ENCODE measurements at regions not wholly inside any gene's neighbourhood (a gene's known extent, or its start where the extent isn't known, plus 50 kb on each side); places are given as distances from the start of the nearest gene placed in this dataset.
"Not testable (repeated sequence)": the region's sequence is repeated elsewhere in the genome, so short reads cannot be mapped to it uniquely, and the experiment has no call there.

- no peak for DNase-seq
These were observed 168.2 kb upstream of the NLGN4Y start for GRCh38 chrY:14356154-14356553.

- no peak for DNase-seq
These were observed 163.4 kb upstream of the NLGN4Y start for GRCh38 chrY:14360748-14361500.

GRCh38 chrY:14373608-14374007, 150.7 kb upstream of the NLGN4Y start:
- DNase-seq: no peak

- DNase-seq: no peak
These were observed 146.1 kb upstream of the NLGN4Y start for GRCh38 chrY:14378217-14378616.

DNA sequence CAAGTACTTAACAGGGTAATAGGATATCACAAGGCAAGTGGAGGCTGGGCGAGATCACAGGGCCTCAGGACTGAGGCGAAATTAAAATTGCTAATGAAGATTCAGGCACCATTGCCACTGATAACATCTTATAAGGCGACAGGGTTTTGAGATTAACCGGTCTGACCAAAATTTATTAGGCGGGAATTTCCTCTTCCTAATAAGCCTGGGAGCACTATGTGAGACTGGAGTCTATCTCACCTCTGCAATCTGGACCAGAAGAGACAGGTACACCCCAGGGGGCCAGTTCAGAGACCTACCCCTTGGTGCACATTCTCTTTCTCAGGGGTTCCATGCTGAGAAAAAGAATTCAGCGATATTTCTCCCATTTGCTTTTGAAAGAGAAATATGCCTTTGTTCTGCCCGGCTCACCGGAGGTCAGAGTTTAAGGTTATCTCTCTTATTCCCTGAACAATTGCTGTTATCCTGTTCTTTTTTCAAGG, 113.7 kb upstream of the NLGN4Y start:
- not testable (repeated sequence) for DNase-seq

DNA sequence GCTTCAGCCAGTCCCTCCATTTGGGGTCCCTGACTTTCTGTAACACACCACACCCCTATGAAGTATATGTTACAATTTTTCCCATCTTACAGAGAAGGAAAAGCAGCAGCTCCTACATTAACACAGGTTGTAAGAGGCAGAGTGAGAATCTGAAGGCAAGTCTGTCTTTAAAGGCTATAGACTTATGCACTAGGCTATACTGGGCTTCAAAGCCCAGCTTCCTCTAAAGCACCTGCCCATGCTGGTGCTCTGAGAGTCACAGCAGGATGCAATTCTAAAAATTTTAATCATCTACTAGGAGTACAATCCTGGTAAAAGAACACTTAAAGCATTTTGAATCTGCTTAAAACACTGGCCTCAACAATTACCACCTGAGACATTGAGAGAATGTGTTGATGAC, 113.0 kb upstream of the NLGN4Y start:
- DNase-seq: no peak

- no peak for DNase-seq
These were observed 87.8 kb upstream of the NLGN4Y start for GRCh38 chrY:14436546-14436945.

- no peak for DNase-seq
These were observed 86.7 kb upstream of the NLGN4Y start for GRCh38 chrY:14437626-14438025.

DNA sequence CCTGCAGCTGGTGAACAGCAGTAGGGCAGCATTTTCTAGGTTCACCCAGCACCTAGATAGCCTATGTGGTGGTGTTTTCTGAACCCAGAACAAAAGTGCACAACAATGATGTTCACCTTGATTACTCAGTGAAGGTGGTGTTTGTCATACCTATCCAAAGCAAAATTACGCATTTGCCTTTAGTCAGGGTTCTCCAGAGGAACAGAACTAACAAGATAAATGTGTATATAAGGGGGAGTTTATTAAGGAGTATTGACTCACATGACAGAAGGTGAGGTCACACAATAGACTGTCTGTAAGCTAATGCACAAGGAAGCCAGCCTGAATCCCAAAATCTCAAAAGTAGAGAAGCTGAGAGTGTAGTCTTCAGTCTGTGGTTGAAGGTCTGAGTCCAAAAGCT, 85.9 kb upstream of the NLGN4Y start:
- DNase-seq: no peak

GRCh38 chrY:14444550-14444949, 79.8 kb upstream of the NLGN4Y start:
- DNase-seq: no peak

GRCh38 chrY:14468151-14468683, 56.1 kb upstream of the NLGN4Y start:
- DNase-seq: no peak

DNA sequence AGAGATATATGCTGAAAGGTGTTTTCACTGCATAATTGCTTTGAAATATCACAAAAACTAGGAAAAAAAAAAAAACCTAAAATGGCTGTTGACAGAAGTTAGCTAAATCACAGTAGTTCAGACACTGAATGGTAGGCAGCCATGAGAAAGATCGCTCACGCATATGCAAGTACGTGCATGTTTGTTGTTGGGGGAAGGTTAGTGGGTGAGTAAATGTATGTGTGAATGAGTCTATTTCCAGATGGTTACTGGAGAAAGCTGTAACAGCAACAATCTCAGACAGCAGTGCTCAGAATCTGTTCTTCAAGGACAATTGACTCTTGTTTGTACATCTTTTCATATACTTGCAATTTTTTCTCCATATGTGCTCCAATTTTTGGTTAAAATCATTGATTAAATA, 51.9 kb upstream of the NLGN4Y start:
- no peak for DNase-seq

DNA sequence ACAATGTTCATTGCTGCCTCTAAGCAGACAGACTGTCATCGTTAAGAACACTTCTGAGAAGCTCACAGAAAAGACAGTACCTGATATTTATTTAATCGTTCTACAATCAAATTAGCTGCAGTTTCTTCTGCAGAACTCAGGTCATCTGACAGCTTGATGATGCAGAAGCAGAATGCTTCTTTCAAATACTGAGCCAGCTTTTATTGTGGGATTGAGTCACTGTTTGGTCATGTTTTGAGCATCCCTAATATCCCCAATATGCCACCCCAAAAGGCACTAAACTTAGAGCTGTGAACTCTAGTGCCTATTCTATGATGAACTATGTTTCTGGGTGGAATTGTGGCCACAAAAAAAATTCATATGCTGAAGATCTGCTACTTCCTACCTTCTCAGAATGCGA, 51.0 kb upstream of the NLGN4Y start:
- no peak for DNase-seq
